Hematopoietic multipotent progenitor cell (in vitro differentiated cells): ENCODE measurements at regions not wholly inside any gene's neighbourhood (a gene's known extent, or its start where the extent isn't known, plus 50 kb on each side); places are given as distances from the start of the nearest gene placed in this dataset. TPM values are rescaled to one million over a fixed set of nuclear protein-coding genes. Genes with fewer than 3 reads are reported as not detected.

Experiments used
- DNase-seq, 3 donors: peaks; one replicate each; pipeline ENCODE4 v3.0.0-alpha.2; 2011 to 2015; ENCODE audit warnings: low read depth in 2 of 3, low spot score in 2 of 3
- small RNA-seq: library from RNA; depleted of rRNA; stranded (forward); fragments of <200 nt; gene quantifications from one replicate; pipeline ENCODE3, GENCODE V24; 2012

GRCh38 chr7:138405496-138405895, 54.6 kb upstream of the TRIM24 start:
- no peak for DNase-seq

DNA sequence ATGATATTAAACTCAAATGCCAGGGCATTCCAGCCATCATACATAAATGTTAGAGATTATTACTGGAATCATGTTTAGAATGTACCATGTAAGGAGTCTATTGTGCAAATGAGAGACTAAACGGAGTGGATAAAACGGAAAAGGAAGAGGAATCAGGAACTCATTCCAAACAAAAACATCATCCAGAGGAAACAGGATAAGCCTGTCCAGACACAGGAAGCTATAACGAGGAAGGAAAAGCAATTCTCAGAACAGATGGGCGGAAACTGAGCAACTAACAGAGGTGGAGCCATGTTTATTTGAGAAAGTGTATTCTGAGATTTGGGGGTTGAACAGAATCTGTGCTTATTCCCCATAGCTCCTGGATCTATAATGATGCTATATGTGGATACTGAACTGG, 52.3 kb upstream of the TRIM24 start:
- DNase-seq, result no peak

Small RNA genes in the stretch of these regions (small RNA-seq; reads per million reads assigned to genes)
- gene RF00019 (not detected), gene RF00432 (not detected)
